C4-2B (cell line): ENCODE measurements at regions not wholly inside any gene's neighbourhood (a gene's known extent, or its start where the extent isn't known, plus 50 kb on each side); places are given as distances from the start of the nearest gene placed in this dataset.
A peak's percentile ranks its signal among the peaks of the same experiment; 100 is the strongest.

Experiments used
- H3K27ac ChIP-seq: fragments of 450-650 bp; 2 replicates; pipeline ENCODE4 v1.5.1; 2017
- CTCF ChIP-seq: fragments of 450-650 bp; conservative IDR thresholded peaks from 2 replicates; pipeline ENCODE4 v1.5.1; 2017; ENCODE audit warnings: mild to moderate bottlenecking
- ZFX ChIP-seq: fragments of 450-650 bp; IDR thresholded peaks from 2 replicates; pipeline ENCODE4 v1.6.1; 2017

DNA sequence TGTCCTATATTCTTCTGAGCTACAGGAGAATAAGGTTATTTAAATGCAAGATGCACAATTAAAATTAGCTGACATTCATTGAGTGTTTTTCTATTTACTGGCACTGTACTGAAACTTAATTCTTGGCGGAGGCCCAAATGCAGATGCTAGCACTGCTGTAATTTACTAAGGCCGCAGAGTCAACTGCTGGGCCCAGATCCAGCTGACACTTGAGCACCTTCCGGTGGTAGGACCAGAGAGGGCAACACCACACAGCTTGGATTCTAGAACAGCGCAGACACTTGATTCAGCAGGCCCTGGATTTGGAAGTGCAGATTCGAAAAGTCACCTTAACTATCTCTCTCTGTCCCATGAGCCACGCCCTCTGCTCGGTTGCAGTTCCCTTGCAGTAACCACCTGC lies 228.6 kb upstream of the TMEM72 start:
- no peak overlapping the region for H3K27ac ChIP-seq
- TF ChIP-seq CTCF (no peak), ZFX (no peak)

DNA sequence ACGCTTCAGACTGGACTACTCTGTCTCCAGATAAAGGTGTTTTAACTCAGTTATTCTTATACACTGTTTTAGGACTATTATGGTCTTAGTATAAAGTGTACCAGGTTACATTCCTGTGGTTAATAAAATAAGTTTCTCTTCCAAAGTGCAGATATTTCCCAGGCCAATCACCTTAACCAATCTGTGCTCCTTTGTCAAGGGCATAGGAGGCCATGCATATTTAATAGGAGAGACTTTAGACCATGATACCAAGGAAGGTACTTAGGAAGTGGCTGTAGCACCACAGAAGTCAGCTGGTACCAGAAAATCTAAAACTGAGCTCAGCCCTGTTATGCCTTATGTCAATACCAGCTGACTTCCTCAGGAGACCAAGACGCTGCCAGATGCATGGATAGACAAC lies 226.5 kb upstream of the TMEM72 start:
- no peak overlapping the region for H3K27ac ChIP-seq
- TF ChIP-seq CTCF (no peak), ZFX (no peak)

GRCh38 chr10:44685220-44685619 lies 225.9 kb upstream of the TMEM72 start:
- no peak overlapping the region for H3K27ac ChIP-seq
- TF ChIP-seq ZFX (no peak), CTCF (no peak)

DNA sequence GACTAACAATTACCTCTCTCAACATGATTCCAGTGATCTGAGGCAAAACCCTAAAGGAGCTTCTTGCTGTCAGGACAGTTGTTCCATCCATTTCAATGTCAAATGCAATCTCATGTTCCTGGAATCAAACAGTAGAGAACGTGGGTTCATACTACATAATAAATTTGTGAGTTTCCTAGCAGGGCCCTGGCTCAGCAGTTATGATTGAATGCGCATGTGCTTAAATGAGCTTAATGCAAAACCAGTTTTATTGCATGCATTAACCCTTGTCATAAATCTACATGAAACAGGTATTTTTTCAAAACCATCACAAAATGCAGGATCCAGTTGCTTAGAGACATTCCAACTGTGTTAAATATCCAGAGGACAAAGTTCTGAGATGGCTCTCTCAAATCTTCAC lies 225.4 kb upstream of the TMEM72 start:
- no peak overlapping the region for H3K27ac ChIP-seq
- TF ChIP-seq CTCF, result no peak
- no peak for TF ChIP-seq ZFX

DNA sequence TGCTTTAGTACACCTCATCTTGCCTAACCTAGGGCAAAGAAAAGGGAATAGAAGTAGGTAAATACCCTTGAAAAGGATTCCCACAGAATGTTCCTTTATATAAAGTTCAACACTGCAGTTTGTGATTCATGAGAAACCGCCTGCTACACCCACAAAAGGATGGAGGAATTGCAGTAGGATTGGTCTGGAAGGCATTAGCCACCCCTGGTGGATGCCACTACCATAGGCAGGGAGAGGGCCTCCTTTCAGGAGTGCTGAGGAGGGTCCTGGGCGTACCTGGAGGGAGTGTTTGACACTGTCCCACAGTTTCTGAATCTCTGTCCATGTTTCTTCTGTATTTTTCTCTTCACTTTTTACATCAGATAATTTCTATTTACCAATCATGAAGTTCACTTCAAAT lies 221.8 kb upstream of the TMEM72 start:
- no peak overlapping the region for H3K27ac ChIP-seq
- TF ChIP-seq CTCF (peak; percentile 37), ZFX (no peak)

DNA sequence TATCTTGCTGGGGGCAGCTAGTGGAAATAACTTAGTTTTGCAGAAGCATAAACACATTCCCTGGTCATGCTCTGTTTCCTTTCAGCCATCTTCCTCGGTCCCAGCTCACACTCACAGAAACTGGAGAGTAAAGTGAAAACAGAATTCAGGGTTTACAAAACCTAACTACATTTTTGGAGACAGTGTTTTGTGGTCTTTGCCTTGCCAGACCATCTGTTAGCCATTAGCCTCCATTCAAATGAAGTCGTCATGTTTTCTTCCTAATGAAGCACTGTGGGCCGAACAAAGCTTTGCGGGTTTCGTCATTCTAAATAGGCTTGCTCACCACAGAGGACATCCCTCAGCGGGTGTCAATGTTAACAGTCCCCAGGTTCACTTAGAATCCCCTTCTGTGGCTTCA lies 214.6 kb upstream of the TMEM72 start:
- no peak overlapping the region for H3K27ac ChIP-seq
- no peak for TF ChIP-seq ZFX
- no peak for TF ChIP-seq CTCF

- TF ChIP-seq CTCF (no peak), ZFX (no peak)
- H3K27ac ChIP-seq, result no peak overlapping the region
Measured at GRCh38 chr10:44697116-44697515, 214.0 kb upstream of the TMEM72 start.
